Fibroblast of lung (primary cell): ENCODE measurements at regions not wholly inside any gene's neighbourhood (a gene's known extent, or its start where the extent isn't known, plus 50 kb on each side); places are given as distances from the start of the nearest gene placed in this dataset.

ENCODE experiments used
- CTCF ChIP-seq, 2 donors: IDR thresholded peaks in 1 of 2; conservative IDR thresholded peaks in 1 of 2; 1 replicate in 1 of 2; 2 replicates in 1 of 2; pipeline ENCODE4 v1.5.1; 2011 to 2012; ENCODE audit warnings: low read length in 2 of 2, control low read depth in 1 of 2, inconsistent platforms in 1 of 2, low read depth in 1 of 2, mild to moderate bottlenecking in 1 of 2
- EZH2 ChIP-seq: IDR thresholded peaks from 2 replicates; pipeline ENCODE4 v1.5.1; 2012; ENCODE audit warnings: low read length, control low read depth, mild to moderate bottlenecking; ENCODE audit errors: missing control alignments

DNA sequence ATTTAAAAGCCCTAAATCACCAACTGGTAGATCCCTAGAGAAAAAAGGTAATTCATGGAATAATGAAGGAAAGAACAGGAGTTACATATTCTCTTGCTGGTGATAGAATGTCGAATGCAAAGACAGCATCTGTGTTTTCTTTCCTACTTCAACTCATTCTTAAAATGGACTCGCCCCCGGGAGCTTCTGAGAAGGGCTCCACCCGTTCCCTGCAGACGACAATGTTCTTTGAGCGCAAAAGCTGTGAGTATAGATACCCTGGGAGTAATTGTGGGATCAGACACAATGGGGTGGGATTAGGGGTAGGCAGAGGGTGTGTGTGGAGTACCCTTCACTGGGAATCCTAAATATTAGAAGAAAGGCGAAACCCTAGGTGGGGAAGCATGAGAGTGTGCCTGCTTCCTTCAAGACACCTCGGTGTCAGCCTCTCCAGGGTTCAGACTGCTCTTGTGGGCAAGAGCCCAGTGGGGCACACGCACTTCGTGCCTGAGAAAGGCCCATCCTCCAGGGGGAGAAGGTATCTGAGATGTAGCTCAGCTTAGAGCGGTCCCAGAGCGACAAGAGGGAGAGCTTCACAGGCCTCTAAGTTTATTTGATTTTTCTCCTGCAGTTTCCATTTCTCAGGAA, 123.3 kb upstream of the DPYD start:
- TF ChIP-seq CTCF (conservative IDR thresholded peaks at IDR 0.05 in 1 of 2, IDR thresholded peaks at IDR 0.05 in 1 of 2; ENCODE audit: low read depth in 1 of 2, low read length in 2 of 2) (no peak), EZH2 (no peak)
